ENCODE measurements at regions not wholly inside any gene's neighbourhood (a gene's known extent, or its start where the extent isn't known, plus 50 kb on each side); places are given as distances from the start of the nearest gene placed in this dataset.

DNA sequence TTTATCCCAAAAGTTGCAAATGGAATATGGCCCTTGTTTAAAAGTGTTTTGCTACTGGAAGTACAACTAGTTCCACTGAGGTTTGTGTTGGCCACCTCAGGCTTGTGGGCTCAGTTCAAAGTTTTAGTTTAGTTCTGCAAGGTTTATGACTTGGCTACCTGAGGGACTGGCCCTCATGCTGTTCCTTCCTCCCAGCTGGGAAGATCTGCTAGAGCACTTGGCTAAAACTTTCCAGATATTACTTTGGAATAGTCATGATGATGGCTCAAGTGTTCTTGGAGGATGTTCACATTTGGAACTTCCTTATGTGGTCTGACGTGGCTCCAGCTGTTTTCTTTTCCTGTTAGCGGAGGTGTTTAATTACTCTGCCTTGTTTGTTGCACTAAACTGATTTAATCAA lies 110.2 kb upstream of the IVNS1ABP start:
- no peaks in the 10 kb centered on the region for H3K36me3 ChIP-seq (ENCODE audit: insufficient read depth, low read length)
- no peak overlapping the region for H3K4me2 ChIP-seq (ENCODE audit: insufficient read depth, low read length)
- DNase-seq (no peak), ATAC-seq (ENCODE audit: insufficient read depth, low read depth) (no peak)
- H3K9ac ChIP-seq (ENCODE audit: low read depth, low read length) = no peak overlapping the region
- H4K20me1 ChIP-seq (ENCODE audit: insufficient read depth, low read length) = no peaks in the 10 kb centered on the region
- TF ChIP-seq CTCF (IDR thresholded peaks at IDR 0.05; ENCODE audit: borderline replicate concordance, extremely low read depth, low read length, poor library complexity, severe bottlenecking) (no peak), EZH2 (IDR thresholded peaks at IDR 0.05; ENCODE audit: borderline replicate concordance, low read depth, low read length, severe bottlenecking) (no peak)
- no peak overlapping the region for H3K4me3 ChIP-seq (ENCODE audit: low read depth in 1 of 2, low read length in 2 of 2)
- no peaks in the 10 kb centered on the region for H3K4me1 ChIP-seq (ENCODE audit: insufficient read depth, low read length)
- no peaks in the 10 kb centered on the region for H3K27me3 ChIP-seq (ENCODE audit: insufficient read depth, low read length, poor library complexity)
- H2AFZ ChIP-seq (ENCODE audit: low read depth, low read length) = no peak overlapping the region
- no peaks in the 10 kb centered on the region for H3K9me3 ChIP-seq (ENCODE audit: insufficient read depth, low read length, severe bottlenecking)
- no peaks in the 10 kb centered on the region for H3K79me2 ChIP-seq (ENCODE audit: insufficient read depth, low read length)
- H3K27ac ChIP-seq (ENCODE audit: low read length) = no peak overlapping the region

DNA sequence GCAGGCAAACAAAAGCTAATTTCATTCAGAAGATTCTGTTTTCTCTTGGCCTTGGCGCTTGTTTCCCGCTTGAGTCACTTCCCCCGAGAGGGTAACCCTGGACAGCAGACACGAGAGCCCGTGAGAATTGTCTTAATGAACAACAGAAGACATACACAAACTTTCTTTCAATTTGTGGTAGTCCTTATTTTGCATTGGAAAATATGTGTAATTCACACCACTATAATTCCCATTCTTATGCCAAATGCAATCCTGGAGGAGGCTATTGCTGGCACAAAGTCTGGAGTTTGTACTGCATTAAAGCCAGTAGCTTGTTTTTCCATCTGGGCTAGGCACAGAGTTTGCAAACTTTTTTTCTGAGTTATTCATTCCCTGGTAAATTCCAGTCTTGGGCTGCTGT lies 109.8 kb upstream of the IVNS1ABP start:
- no peak overlapping the region for H3K4me3 ChIP-seq (ENCODE audit: low read depth in 1 of 2, low read length in 2 of 2)
- H3K79me2 ChIP-seq (ENCODE audit: insufficient read depth, low read length) = no peaks in the 10 kb centered on the region
- H3K27ac ChIP-seq (ENCODE audit: low read length) = no peak overlapping the region
- ATAC-seq (ENCODE audit: insufficient read depth, low read depth) (no peak), DNase-seq (no peak)
- no peaks in the 10 kb centered on the region for H3K4me1 ChIP-seq (ENCODE audit: insufficient read depth, low read length)
- no peak overlapping the region for H3K9ac ChIP-seq (ENCODE audit: low read depth, low read length)
- H3K4me2 ChIP-seq (ENCODE audit: insufficient read depth, low read length) = no peak overlapping the region
- H3K27me3 ChIP-seq (ENCODE audit: insufficient read depth, low read length, poor library complexity) = no peaks in the 10 kb centered on the region
- no peaks in the 10 kb centered on the region for H4K20me1 ChIP-seq (ENCODE audit: insufficient read depth, low read length)
- TF ChIP-seq CTCF (IDR thresholded peaks at IDR 0.05; ENCODE audit: borderline replicate concordance, extremely low read depth, low read length, poor library complexity, severe bottlenecking) (no peak), EZH2 (IDR thresholded peaks at IDR 0.05; ENCODE audit: borderline replicate concordance, low read depth, low read length, severe bottlenecking) (no peak)
- no peaks in the 10 kb centered on the region for H3K36me3 ChIP-seq (ENCODE audit: insufficient read depth, low read length)
- no peaks in the 10 kb centered on the region for H3K9me3 ChIP-seq (ENCODE audit: insufficient read depth, low read length, severe bottlenecking)
- H2AFZ ChIP-seq (ENCODE audit: low read depth, low read length) = no peak overlapping the region

- no peak overlapping the region for H2AFZ ChIP-seq (ENCODE audit: low read depth, low read length)
- no peaks in the 10 kb centered on the region for H3K36me3 ChIP-seq (ENCODE audit: insufficient read depth, low read length)
- no peak for ATAC-seq (ENCODE audit: insufficient read depth, low read depth)
- no peak overlapping the region for H3K4me3 ChIP-seq (ENCODE audit: low read depth in 1 of 2, low read length in 2 of 2)
- H3K9me3 ChIP-seq (ENCODE audit: insufficient read depth, low read length, severe bottlenecking) = no peaks in the 10 kb centered on the region
- no peak for DNase-seq
- H3K27me3 ChIP-seq (ENCODE audit: insufficient read depth, low read length, poor library complexity) = no peaks in the 10 kb centered on the region
- TF ChIP-seq EZH2 (IDR thresholded peaks at IDR 0.05; ENCODE audit: borderline replicate concordance, low read depth, low read length, severe bottlenecking) (no peak), CTCF (IDR thresholded peaks at IDR 0.05; ENCODE audit: borderline replicate concordance, extremely low read depth, low read length, poor library complexity, severe bottlenecking) (no peak)
- no peaks in the 10 kb centered on the region for H3K79me2 ChIP-seq (ENCODE audit: insufficient read depth, low read length)
- no peaks in the 10 kb centered on the region for H4K20me1 ChIP-seq (ENCODE audit: insufficient read depth, low read length)
- H3K4me2 ChIP-seq (ENCODE audit: insufficient read depth, low read length) = no peak overlapping the region
- no peaks in the 10 kb centered on the region for H3K4me1 ChIP-seq (ENCODE audit: insufficient read depth, low read length)
- H3K27ac ChIP-seq (ENCODE audit: low read length) = no peak overlapping the region
- no peak overlapping the region for H3K9ac ChIP-seq (ENCODE audit: low read depth, low read length)
Measured at GRCh38 chr1:185425163-185425562, 108.1 kb upstream of the IVNS1ABP start.
